ENCODE measurements at regions not wholly inside any gene's neighbourhood (a gene's known extent, or its start where the extent isn't known, plus 50 kb on each side); places are given as distances from the start of the nearest gene placed in this dataset.

- no peaks in the 10 kb centered on the region for H3K27me3 ChIP-seq
- H3K4me1 ChIP-seq = no peaks in the 10 kb centered on the region
- TF ChIP-seq POLR2A (IDR thresholded peaks at IDR 0.05; ENCODE audit: low read depth) (no peak), POLR2AphosphoS5 (IDR thresholded peaks at IDR 0.05) (no peak), EP300 (IDR thresholded peaks at IDR 0.05) (no peak), CTCF (IDR thresholded peaks at IDR 0.05) (no peak)
- peaks cover 0 to 4% (median 0%) of the 10 kb centered on the region in 4 donors for H3K9me3 ChIP-seq
- no peaks in the 10 kb centered on the region for H3K36me3 ChIP-seq
- intact Hi-C loops (cut with DNase I) = no loop called here
- DNase-seq (ENCODE audit: extremely low spot score) = no peak
- H3K4me3 ChIP-seq = no peak overlapping the region
- no peak overlapping the region for H3K27ac ChIP-seq (replicated peaks in 1 of 4)
These were observed 410.4 kb upstream of the MON1B start for GRCh38 chr16:76780556-76780955.

GRCh38 chr16:76784530-76784929 is 406.5 kb upstream of the MON1B start:
- Histone ChIP-seq H3K27ac (replicated peaks in 1 of 4) (no peak overlapping the region), H3K4me1 (no peaks in the 10 kb centered on the region), H3K27me3 (no peaks in the 10 kb centered on the region), H3K36me3 (no peaks in the 10 kb centered on the region), H3K9me3 (peaks cover 0 to 7% (median 0%) of the 10 kb centered on the region in 4 donors), H3K4me3 (no peak overlapping the region)
- WGBS = 53% methylated on average over 5 of the region's 5 CpGs
- TF ChIP-seq CTCF (IDR thresholded peaks at IDR 0.05) = no peak
- TF ChIP-seq POLR2A (IDR thresholded peaks at IDR 0.05; ENCODE audit: low read depth) = no peak
- TF ChIP-seq POLR2AphosphoS5 (IDR thresholded peaks at IDR 0.05) = no peak
- TF ChIP-seq EP300 (IDR thresholded peaks at IDR 0.05) = no peak
- DNase-seq (ENCODE audit: extremely low spot score) = no peak
- intact Hi-C loops (cut with DNase I) = no loop called here

DNA sequence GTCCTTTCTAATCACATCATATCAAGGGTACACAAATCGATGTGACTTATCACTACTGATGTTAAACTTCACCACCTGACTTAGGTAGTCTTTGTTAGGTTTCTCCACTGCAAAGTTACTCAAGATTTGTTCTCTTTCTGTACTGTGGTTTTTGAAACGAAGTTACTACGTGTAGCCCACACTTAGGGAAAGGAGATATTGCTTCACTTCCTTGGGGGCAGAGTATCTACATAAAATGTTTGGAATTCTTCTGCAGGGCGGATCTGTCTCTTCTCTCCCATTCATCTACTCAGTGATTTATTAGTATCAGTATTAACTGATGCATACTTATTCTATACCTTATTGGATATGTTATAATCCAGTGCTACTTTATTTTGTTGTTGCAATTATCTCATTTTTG is 403.6 kb upstream of the MON1B start:
- Histone ChIP-seq H3K9me3 (peaks cover 0 to 4% (median 0%) of the 10 kb centered on the region in 4 donors), H3K4me1 (no peaks in the 10 kb centered on the region), H3K27me3 (no peaks in the 10 kb centered on the region), H3K27ac (replicated peaks in 1 of 4) (no peak overlapping the region), H3K36me3 (no peaks in the 10 kb centered on the region), H3K4me3 (no peak overlapping the region)
- WGBS = 82% methylated on average over 4 of the region's 4 CpGs
- TF ChIP-seq POLR2AphosphoS5 (IDR thresholded peaks at IDR 0.05) (no peak), CTCF (IDR thresholded peaks at IDR 0.05) (no peak), EP300 (IDR thresholded peaks at IDR 0.05) (no peak), POLR2A (IDR thresholded peaks at IDR 0.05; ENCODE audit: low read depth) (no peak)
- no peak for DNase-seq (ENCODE audit: extremely low spot score)
- intact Hi-C loops (cut with DNase I) = no loop called here

- no peaks in the 10 kb centered on the region for H3K27me3 ChIP-seq
- peaks cover 0 to 4% (median 0%) of the 10 kb centered on the region in 4 donors for H3K9me3 ChIP-seq
- intact Hi-C loops (cut with DNase I) = no loop called here
- no peak overlapping the region for H3K27ac ChIP-seq (replicated peaks in 1 of 4)
- TF ChIP-seq CTCF (IDR thresholded peaks at IDR 0.05) = no peak
- TF ChIP-seq POLR2AphosphoS5 (IDR thresholded peaks at IDR 0.05) = no peak
- no peak for TF ChIP-seq POLR2A (IDR thresholded peaks at IDR 0.05; ENCODE audit: low read depth)
- no peak for TF ChIP-seq EP300 (IDR thresholded peaks at IDR 0.05)
- no peaks in the 10 kb centered on the region for H3K4me1 ChIP-seq
- 80% methylated on average over 2 of the region's 2 CpGs for WGBS
- no peak overlapping the region for H3K4me3 ChIP-seq
- DNase-seq (ENCODE audit: extremely low spot score) = no peak
- H3K36me3 ChIP-seq = no peaks in the 10 kb centered on the region
These were observed 399.8 kb upstream of the MON1B start for GRCh38 chr16:76791151-76791550.

- 56% methylated on average over 8 of the region's 8 CpGs for WGBS
- H3K36me3 ChIP-seq = no peaks in the 10 kb centered on the region
- no peaks in the 10 kb centered on the region for H3K4me1 ChIP-seq
- no peak for DNase-seq (ENCODE audit: extremely low spot score)
- intact Hi-C loops (cut with DNase I) = no loop called here
- H3K9me3 ChIP-seq = no peaks in the 10 kb centered on the region
- H3K27ac ChIP-seq (replicated peaks in 1 of 4) = no peak overlapping the region
- no peak overlapping the region for H3K4me3 ChIP-seq
- TF ChIP-seq POLR2AphosphoS5 (IDR thresholded peaks at IDR 0.05) (no peak), CTCF (IDR thresholded peaks at IDR 0.05) (no peak), POLR2A (IDR thresholded peaks at IDR 0.05; ENCODE audit: low read depth) (no peak), EP300 (IDR thresholded peaks at IDR 0.05) (no peak)
- no peaks in the 10 kb centered on the region for H3K27me3 ChIP-seq
These were observed 394.6 kb upstream of the MON1B start for GRCh38 chr16:76796416-76796815.
